ENCODE measurements at regions not wholly inside any gene's neighbourhood (a gene's known extent, or its start where the extent isn't known, plus 50 kb on each side); places are given as distances from the start of the nearest gene placed in this dataset.
"Not testable (repeated sequence)": the region's sequence is repeated elsewhere in the genome, so short reads cannot be mapped to it uniquely, and the experiment has no call there.

DNA sequence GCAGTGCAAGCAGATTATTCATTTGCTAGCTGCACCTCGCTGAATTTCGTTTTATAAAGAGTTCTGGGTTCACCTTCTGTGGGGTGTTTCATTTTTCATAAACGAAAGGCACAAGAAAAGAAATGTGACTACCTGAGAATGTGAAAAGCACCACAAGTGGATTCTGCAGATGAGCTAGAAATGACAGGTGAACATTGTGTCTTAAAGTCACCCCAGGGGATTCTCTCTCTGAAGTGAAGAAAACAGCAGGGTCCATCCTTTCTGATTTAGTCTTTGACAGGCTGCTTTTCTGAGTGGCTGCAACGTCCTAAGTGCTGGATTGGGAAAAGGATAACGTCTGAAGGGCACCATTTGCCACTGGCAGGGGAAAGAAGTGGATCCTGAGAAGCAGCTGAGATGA is 469.3 kb downstream of the SPATA31D1 start:
- DNase-seq: no peak

GRCh38 chr9:82458296-82458695 is 469.7 kb downstream of the SPATA31D1 start:
- no peak for DNase-seq

- no peak for DNase-seq
Observed at GRCh38 chr9:82466616-82467260, 478.2 kb downstream of the SPATA31D1 start.

GRCh38 chr9:82467436-82467835 is 478.9 kb downstream of the SPATA31D1 start:
- DNase-seq: no peak

DNA sequence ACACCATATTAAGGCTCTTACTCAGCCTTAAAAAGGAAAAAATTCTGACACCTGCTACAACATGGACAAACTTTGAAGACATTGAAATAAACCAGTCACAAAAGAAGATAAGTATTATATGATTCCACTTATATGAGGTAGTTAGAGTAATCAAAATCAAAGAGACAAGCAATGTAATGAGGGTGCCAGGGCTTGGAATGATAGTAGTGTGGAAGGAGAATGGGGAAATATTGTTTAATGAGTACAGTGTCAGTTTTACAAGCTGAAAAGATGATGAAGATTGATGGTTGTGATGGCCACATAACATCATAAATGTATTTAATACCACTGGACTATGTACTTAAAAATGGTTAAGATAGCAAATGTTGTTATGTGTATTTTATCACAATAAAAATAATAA is 485.7 kb downstream of the SPATA31D1 start:
- no peak for DNase-seq

DNA sequence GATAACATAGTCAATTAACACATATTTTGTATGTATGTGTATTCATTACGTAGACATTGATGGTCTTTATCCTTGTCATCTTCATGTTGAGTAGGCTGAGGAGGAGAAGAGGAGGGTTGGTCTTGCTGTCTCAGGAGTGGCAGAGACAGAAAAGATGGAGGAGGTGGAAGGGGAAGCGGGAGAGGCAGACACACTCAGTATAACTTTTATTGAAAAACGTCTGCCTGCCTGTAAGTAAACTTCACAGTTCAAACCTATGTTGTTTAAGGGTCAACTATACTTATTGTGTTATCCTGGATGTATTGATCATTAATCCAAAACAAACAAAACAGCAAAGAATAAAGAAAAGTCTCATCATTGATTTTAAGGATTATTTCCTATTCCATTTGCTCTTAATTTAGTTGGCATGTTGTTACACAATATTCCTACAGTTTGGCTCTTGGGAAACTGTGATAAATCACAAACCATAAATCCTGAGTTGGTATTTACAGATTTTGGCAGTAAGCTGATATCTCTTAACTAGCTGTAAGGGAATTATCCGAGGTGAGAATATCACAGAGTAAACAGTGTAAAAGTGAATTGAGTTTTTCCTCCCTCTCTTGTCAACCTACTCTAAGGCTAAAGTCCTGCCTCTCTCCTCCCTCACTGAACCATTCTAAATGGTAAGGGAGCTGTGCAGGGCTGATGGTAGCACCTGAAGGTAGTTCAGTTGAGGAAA is 487.2 kb downstream of the SPATA31D1 start:
- DNase-seq: no peak

DNA sequence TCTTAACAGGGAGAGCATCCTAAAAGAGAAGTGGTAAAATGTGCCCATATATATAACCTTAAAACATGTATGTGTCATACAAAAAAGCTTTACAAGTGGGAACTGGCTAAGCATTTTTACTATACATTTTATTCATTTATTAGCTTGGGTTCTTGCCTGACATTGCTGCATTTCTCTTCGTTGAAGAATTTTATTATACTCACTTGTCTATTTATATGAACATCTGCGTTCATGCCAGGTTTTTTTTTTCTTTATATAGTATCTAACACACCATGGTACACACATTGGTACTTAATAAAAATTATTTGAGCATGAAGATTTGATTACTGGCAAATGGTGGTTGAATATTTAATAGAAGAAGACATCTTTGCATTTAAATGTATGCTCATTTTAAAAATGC is 492.3 kb downstream of the SPATA31D1 start:
- DNase-seq: no peak

DNA sequence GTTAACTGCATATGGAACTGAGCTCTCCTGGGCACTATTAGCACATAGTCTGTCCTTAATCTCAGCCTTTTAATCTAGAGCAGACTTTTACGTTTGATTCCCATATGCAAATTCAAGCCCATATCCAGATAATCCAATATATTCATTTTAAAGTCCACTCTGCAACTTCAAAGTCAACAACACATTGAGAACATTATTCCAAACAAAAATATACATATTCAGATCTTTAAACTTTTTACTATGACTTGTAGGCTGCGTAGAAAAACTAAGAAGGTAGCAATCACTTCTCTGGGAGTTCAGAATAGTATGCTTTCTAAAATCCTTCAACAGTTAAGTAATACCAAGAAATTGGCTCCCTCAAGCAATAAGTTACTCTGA is 499.4 kb downstream of the SPATA31D1 start:
- DNase-seq: no peak

GRCh38 chr9:82488313-82489200 is 500.0 kb downstream of the SPATA31D1 start:
- DNase-seq: no peak

- DNase-seq: no peak
Observed at GRCh38 chr9:82489201-82489821, 500.7 kb downstream of the SPATA31D1 start.

- DNase-seq: no peak
Observed at GRCh38 chr9:82490019-82490499, 501.5 kb downstream of the SPATA31D1 start.

DNA sequence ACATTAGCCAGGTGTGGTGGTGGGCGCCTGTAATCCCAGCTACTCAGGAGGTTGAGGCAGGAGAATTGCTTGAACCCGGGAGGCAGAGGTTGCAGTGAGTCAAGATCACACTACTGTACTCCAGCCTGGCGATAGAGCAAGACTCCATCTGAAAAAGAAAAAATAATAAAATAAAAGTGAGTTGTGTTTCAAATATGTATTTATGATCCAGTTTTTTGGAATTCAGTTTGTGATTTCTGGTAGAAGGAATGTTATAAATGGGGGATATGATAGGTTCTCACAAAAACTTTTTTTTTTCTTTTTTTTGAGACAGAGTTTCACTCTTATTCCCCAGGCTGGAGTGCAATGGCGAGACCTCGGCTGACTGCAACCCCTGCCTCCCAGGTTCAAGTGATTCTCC is 502.2 kb downstream of the SPATA31D1 start:
- not testable (repeated sequence) for DNase-seq

DNA sequence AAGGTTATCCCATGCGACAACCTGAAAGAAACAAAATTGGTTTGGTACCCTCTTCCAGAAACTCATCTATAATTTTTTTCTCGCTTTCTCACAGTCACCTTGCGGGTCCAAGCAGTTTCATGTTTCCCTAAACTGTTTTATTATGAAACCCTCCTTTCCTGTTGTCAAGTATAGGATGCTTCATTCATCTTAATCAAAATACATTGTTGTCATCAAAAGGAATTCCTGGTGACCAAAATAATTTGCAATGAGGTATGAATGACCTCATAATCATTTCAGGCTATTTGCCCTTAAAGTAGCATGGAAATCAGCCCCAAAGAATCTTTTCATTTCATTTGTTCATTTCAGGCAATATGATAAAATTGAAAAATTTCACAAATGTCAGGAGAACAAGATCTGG is 503.0 kb downstream of the SPATA31D1 start:
- no peak for DNase-seq

- DNase-seq: no peak
Observed at GRCh38 chr9:82492274-82492673, 503.7 kb downstream of the SPATA31D1 start.

- no peak for DNase-seq
Observed at GRCh38 chr9:82495884-82496777, 507.6 kb downstream of the SPATA31D1 start.

DNA sequence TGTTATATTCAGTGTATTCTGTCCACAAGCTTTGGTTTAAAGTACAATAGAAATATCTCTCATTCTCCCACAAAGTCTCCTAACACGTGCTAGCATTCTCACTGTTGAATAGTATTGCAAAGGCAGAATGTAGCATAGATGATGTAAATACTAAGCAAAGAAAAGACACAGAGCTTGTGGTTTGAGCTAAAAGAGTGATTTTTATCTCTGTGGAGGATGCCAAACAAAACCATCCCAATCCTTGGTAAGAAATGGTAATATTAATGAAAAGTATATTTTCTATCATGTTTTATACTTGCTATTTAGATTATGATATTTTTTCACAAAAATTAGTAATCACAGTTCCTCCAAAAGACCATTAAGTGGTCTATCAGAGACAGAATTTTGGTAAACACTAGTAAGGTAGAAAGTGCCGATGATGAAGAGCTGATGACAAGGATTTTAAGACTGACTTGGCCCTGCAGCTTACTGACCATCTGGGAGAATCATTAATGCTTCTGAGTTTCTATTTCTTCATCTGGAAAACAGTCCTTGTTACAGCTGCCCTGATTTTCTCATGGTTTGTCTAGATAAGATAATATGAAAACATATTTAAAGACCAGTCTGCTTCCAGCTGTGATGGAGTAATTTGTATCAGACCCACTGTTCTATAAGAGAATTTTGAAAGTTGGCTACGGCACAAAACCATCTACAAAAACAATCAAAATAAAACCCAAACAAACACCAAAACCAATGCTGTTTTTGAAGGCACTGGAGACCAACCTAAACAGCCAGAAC is 510.2 kb downstream of the SPATA31D1 start:
- no peak for DNase-seq

GRCh38 chr9:82499337-82499736 is 510.8 kb downstream of the SPATA31D1 start:
- no peak for DNase-seq

- no peak for DNase-seq
Observed at GRCh38 chr9:82504620-82505019, 516.0 kb downstream of the SPATA31D1 start.

- no peak for DNase-seq
Observed at GRCh38 chr9:82511626-82512025, 523.1 kb downstream of the SPATA31D1 start.

DNA sequence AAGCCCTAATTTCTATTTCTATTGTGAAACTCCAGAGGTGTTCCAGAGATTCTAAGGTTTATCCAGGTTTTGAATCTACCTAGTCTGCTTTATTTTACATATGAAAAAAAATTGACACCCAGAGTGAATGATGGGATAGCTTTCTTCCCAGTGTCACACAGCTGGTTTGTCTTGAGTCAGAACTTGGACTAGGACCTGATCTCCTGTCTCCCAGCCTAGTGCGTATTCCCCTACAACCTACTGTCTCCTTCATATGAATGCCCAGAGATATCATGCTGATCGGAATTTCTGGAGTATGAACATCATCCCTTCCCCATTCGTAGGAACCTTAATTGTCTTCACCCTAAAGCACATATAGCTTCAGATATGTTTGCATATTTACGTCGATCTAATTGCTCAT is 524.2 kb downstream of the SPATA31D1 start:
- no peak for DNase-seq

GRCh38 chr9:82513242-82513751 is 524.7 kb downstream of the SPATA31D1 start:
- no peak for DNase-seq
